Dermis blood vessel endothelial cell (primary cell): ENCODE measurements at regions not wholly inside any gene's neighbourhood (a gene's known extent, or its start where the extent isn't known, plus 50 kb on each side); places are given as distances from the start of the nearest gene placed in this dataset.

Experiments
- DNase-seq: peaks from one replicate; pipeline ENCODE4 v3.0.0; 2010

GRCh38 chr10:78729366-78729765 lies 339.4 kb upstream of the ZMIZ1 start:
- no peak for DNase-seq

GRCh38 chr10:78729800-78730199 lies 339.0 kb upstream of the ZMIZ1 start:
- no peak for DNase-seq

GRCh38 chr10:78730754-78731153 lies 338.0 kb upstream of the ZMIZ1 start:
- DNase-seq: no peak

- DNase-seq: no peak
Measured at GRCh38 chr10:78731675-78732074, 337.1 kb upstream of the ZMIZ1 start.

GRCh38 chr10:78732381-78732780 lies 336.4 kb upstream of the ZMIZ1 start:
- no peak for DNase-seq

- DNase-seq: no peak
Measured at GRCh38 chr10:78736926-78737630, 331.7 kb upstream of the ZMIZ1 start.

- DNase-seq: no peak
Measured at GRCh38 chr10:78737883-78738856, 330.6 kb upstream of the ZMIZ1 start.

GRCh38 chr10:78738861-78739260 lies 329.9 kb upstream of the ZMIZ1 start:
- no peak for DNase-seq

GRCh38 chr10:78739444-78740053 lies 329.2 kb upstream of the ZMIZ1 start:
- no peak for DNase-seq

- DNase-seq: no peak
Measured at GRCh38 chr10:78740976-78741915, 327.5 kb upstream of the ZMIZ1 start.

- DNase-seq: no peak
Measured at GRCh38 chr10:78742406-78742729, 326.4 kb upstream of the ZMIZ1 start.

- no peak for DNase-seq
Measured at GRCh38 chr10:78742730-78743615, 325.8 kb upstream of the ZMIZ1 start.

- no peak for DNase-seq
Measured at GRCh38 chr10:78744056-78744455, 324.7 kb upstream of the ZMIZ1 start.

GRCh38 chr10:78744491-78745090 lies 324.2 kb upstream of the ZMIZ1 start:
- no peak for DNase-seq

- no peak for DNase-seq
Measured at GRCh38 chr10:78745441-78745840, 323.3 kb upstream of the ZMIZ1 start.

GRCh38 chr10:78746155-78746763 lies 322.5 kb upstream of the ZMIZ1 start:
- DNase-seq: no peak

- DNase-seq: no peak
Measured at GRCh38 chr10:78747401-78748234, 321.1 kb upstream of the ZMIZ1 start.

- DNase-seq: no peak
Measured at GRCh38 chr10:78748235-78748533, 320.6 kb upstream of the ZMIZ1 start.

GRCh38 chr10:78749200-78749599 lies 319.6 kb upstream of the ZMIZ1 start:
- DNase-seq: no peak

GRCh38 chr10:78749898-78750297 lies 318.9 kb upstream of the ZMIZ1 start:
- DNase-seq: no peak
